Ovary (tissue), 3 donors: ENCODE measurements at regions not wholly inside any gene's neighbourhood (a gene's known extent, or its start where the extent isn't known, plus 50 kb on each side); places are given as distances from the start of the nearest gene placed in this dataset.

Experiments used
- EP300 ChIP-seq: sonication (generic); formaldehyde crosslinking; IDR thresholded peaks from one replicate; pipeline ENCODE4 v1.6.1; 2017; ENCODE audit warnings: antibody characterized with exemption
- POLR2A ChIP-seq: fragments of 450-650 bp; IDR thresholded peaks from one replicate; pipeline ENCODE4 v1.6.1; 2017; ENCODE audit warnings: antibody characterized with exemption, mild to moderate bottlenecking, moderate library complexity
- TF ChIP-seq, protein P1 (sequence below), 3 donors: fragments of 450-650 bp in 2 of 3; fragments of 200-600 bp in 1 of 3; IDR thresholded peaks; one replicate each; pipeline versions ENCODE4 v1.5.1 to v1.8.0; 2016 to 2022; ENCODE audit warnings: antibody characterized with exemption in 3 of 3, mild to moderate bottlenecking in 1 of 3
- donor health status: DM: no; HTN: no; CAD: no.

DNA sequence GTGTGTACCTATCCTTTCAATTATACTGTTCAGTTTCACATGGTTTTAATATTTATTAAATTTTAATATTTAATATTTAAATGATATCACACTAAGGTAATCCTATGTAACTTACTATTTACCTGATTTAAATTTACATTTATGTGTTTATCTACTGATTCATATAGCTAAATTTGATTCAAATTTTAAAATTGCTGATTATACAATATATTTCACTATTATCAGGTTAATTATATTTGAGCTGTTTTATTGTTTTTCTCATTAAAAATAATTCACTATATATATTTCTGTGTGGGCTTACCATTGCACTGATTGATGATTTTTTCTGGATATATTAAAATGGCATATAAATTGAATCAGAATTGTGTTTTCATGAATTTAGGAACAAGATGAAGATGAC lies 1923.5 kb downstream of the STIM2 start:
- TF ChIP-seq EP300, result no peak
- TF ChIP-seq, protein P1, sequence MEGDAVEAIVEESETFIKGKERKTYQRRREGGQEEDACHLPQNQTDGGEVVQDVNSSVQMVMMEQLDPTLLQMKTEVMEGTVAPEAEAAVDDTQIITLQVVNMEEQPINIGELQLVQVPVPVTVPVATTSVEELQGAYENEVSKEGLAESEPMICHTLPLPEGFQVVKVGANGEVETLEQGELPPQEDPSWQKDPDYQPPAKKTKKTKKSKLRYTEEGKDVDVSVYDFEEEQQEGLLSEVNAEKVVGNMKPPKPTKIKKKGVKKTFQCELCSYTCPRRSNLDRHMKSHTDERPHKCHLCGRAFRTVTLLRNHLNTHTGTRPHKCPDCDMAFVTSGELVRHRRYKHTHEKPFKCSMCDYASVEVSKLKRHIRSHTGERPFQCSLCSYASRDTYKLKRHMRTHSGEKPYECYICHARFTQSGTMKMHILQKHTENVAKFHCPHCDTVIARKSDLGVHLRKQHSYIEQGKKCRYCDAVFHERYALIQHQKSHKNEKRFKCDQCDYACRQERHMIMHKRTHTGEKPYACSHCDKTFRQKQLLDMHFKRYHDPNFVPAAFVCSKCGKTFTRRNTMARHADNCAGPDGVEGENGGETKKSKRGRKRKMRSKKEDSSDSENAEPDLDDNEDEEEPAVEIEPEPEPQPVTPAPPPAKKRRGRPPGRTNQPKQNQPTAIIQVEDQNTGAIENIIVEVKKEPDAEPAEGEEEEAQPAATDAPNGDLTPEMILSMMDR (IDR thresholded peaks at IDR 0.05), result no peak
- no peak for TF ChIP-seq POLR2A
